Muscle layer of duodenum (tissue), 2 donors: ENCODE measurements at regions not wholly inside any gene's neighbourhood (a gene's known extent, or its start where the extent isn't known, plus 50 kb on each side); places are given as distances from the start of the nearest gene placed in this dataset.

ENCODE experiments used
- H3K27ac ChIP-seq: one replicate; pipeline ENCODE4 v1.7.0; 2013; ENCODE audit warnings: mild to moderate bottlenecking, low read length
- H3K27me3 ChIP-seq: one replicate; pipeline ENCODE4 v1.7.0; 2013; ENCODE audit warnings: low read depth, mild to moderate bottlenecking, control low read depth, low read length
- H3K36me3 ChIP-seq, 2 donors: one replicate each; pipeline ENCODE4 v1.7.0; 2013; ENCODE audit warnings: low read length in 2 of 2, control low read depth in 1 of 2, mild to moderate bottlenecking in 1 of 2; ENCODE audit not compliant: insufficient read depth in 2 of 2, control insufficient read depth in 1 of 2
- H3K4me1 ChIP-seq, 2 donors: one replicate each; pipeline ENCODE4 v1.7.0; 2013; ENCODE audit warnings: low read length in 2 of 2, mild to moderate bottlenecking in 2 of 2, control low read depth in 1 of 2, moderate library complexity in 1 of 2; ENCODE audit not compliant: insufficient read depth in 2 of 2, control insufficient read depth in 1 of 2
- H3K4me3 ChIP-seq, 2 donors: one replicate each; pipeline ENCODE4 v1.7.0; 2013; ENCODE audit warnings: low read length in 2 of 2, low read depth in 1 of 2, mild to moderate bottlenecking in 1 of 2
- H3K9me3 ChIP-seq, 2 donors: one replicate each; pipeline ENCODE4 v1.7.0; 2013; ENCODE audit warnings: low read length in 2 of 2, control low read depth in 1 of 2, mild to moderate bottlenecking in 1 of 2; ENCODE audit not compliant: control insufficient read depth in 1 of 2
- donor health status: healthy.

- no peak overlapping the region for H3K4me3 ChIP-seq
- H3K9me3 ChIP-seq: no peaks in the 10 kb centered on the region
- H3K27ac ChIP-seq: no peak overlapping the region
- H3K4me1 ChIP-seq: no peaks in the 10 kb centered on the region
- H3K27me3 ChIP-seq: no peaks in the 10 kb centered on the region
- no peaks in the 10 kb centered on the region for H3K36me3 ChIP-seq
Measured at GRCh38 chr5:126101901-126102300, 321.3 kb upstream of the GRAMD2B start.

GRCh38 chr5:126103050-126103449 is 320.2 kb upstream of the GRAMD2B start:
- Histone ChIP-seq H3K4me3 (no peak overlapping the region), H3K27me3 (no peaks in the 10 kb centered on the region), H3K36me3 (no peaks in the 10 kb centered on the region), H3K27ac (no peak overlapping the region), H3K9me3 (no peaks in the 10 kb centered on the region), H3K4me1 (no peaks in the 10 kb centered on the region)

GRCh38 chr5:126103868-126104267 is 319.3 kb upstream of the GRAMD2B start:
- no peak overlapping the region for H3K4me3 ChIP-seq
- H3K4me1 ChIP-seq: no peaks in the 10 kb centered on the region
- no peak overlapping the region for H3K27ac ChIP-seq

GRCh38 chr5:126104341-126104740 is 318.9 kb upstream of the GRAMD2B start:
- no peaks in the 10 kb centered on the region for H3K4me1 ChIP-seq
- H3K27ac ChIP-seq: no peak overlapping the region
- no peaks in the 10 kb centered on the region for H3K36me3 ChIP-seq
- H3K4me3 ChIP-seq: no peak overlapping the region
- H3K9me3 ChIP-seq: no peaks in the 10 kb centered on the region
- H3K27me3 ChIP-seq: no peaks in the 10 kb centered on the region

More at GRCh38 chr5:126103868-126104267, 319.3 kb upstream of the GRAMD2B start:
- Histone ChIP-seq H3K9me3 (no peaks in the 10 kb centered on the region), H3K27me3 (no peaks in the 10 kb centered on the region), H3K36me3 (no peaks in the 10 kb centered on the region)

GRCh38 chr5:126104951-126105350 is 318.3 kb upstream of the GRAMD2B start:
- H3K27ac ChIP-seq: no peak overlapping the region
- H3K27me3 ChIP-seq: no peaks in the 10 kb centered on the region
- no peaks in the 10 kb centered on the region for H3K4me1 ChIP-seq
- H3K4me3 ChIP-seq: no peak overlapping the region
- no peaks in the 10 kb centered on the region for H3K36me3 ChIP-seq
- no peaks in the 10 kb centered on the region for H3K9me3 ChIP-seq

GRCh38 chr5:126106029-126106428 is 317.2 kb upstream of the GRAMD2B start:
- H3K9me3 ChIP-seq: no peaks in the 10 kb centered on the region
- no peaks in the 10 kb centered on the region for H3K36me3 ChIP-seq
- no peak overlapping the region for H3K4me3 ChIP-seq
- no peak overlapping the region for H3K27ac ChIP-seq
- no peaks in the 10 kb centered on the region for H3K4me1 ChIP-seq
- H3K27me3 ChIP-seq: no peaks in the 10 kb centered on the region

- H3K27me3 ChIP-seq: no peaks in the 10 kb centered on the region
- no peaks in the 10 kb centered on the region for H3K4me1 ChIP-seq
- H3K4me3 ChIP-seq: no peak overlapping the region
- peaks cover 0 to 5% of the 10 kb centered on the region in 2 donors for H3K9me3 ChIP-seq
- no peaks in the 10 kb centered on the region for H3K36me3 ChIP-seq
- no peak overlapping the region for H3K27ac ChIP-seq
Measured at GRCh38 chr5:126107381-126107780, 315.8 kb upstream of the GRAMD2B start.

- H3K27ac ChIP-seq: no peak overlapping the region
- H3K36me3 ChIP-seq: no peaks in the 10 kb centered on the region
- no peaks in the 10 kb centered on the region for H3K4me1 ChIP-seq
- no peak overlapping the region for H3K4me3 ChIP-seq
- no peaks in the 10 kb centered on the region for H3K27me3 ChIP-seq
- peaks cover 0 to 8% of the 10 kb centered on the region in 2 donors for H3K9me3 ChIP-seq
Measured at GRCh38 chr5:126108470-126108869, 314.7 kb upstream of the GRAMD2B start.

- peaks cover 0 to 8% of the 10 kb centered on the region in 2 donors for H3K9me3 ChIP-seq
- H3K4me1 ChIP-seq: no peaks in the 10 kb centered on the region
- H3K27me3 ChIP-seq: no peaks in the 10 kb centered on the region
- H3K36me3 ChIP-seq: no peaks in the 10 kb centered on the region
- no peak overlapping the region for H3K27ac ChIP-seq
- no peak overlapping the region for H3K4me3 ChIP-seq
Measured at GRCh38 chr5:126115059-126115629, 308.1 kb upstream of the GRAMD2B start.

GRCh38 chr5:126117044-126117443 is 306.2 kb upstream of the GRAMD2B start:
- H3K27ac ChIP-seq: no peak overlapping the region
- H3K36me3 ChIP-seq: no peaks in the 10 kb centered on the region
- H3K9me3 ChIP-seq: peaks cover 0 to 6% of the 10 kb centered on the region in 2 donors
- H3K4me3 ChIP-seq: no peak overlapping the region
- no peaks in the 10 kb centered on the region for H3K4me1 ChIP-seq
- no peaks in the 10 kb centered on the region for H3K27me3 ChIP-seq

- H3K4me1 ChIP-seq: no peaks in the 10 kb centered on the region
- H3K36me3 ChIP-seq: no peaks in the 10 kb centered on the region
- H3K27ac ChIP-seq: no peak overlapping the region
- H3K27me3 ChIP-seq: no peaks in the 10 kb centered on the region
- H3K4me3 ChIP-seq: no peak overlapping the region
- no peaks in the 10 kb centered on the region for H3K9me3 ChIP-seq
Measured at GRCh38 chr5:126119887-126120442, 303.2 kb upstream of the GRAMD2B start.

- Histone ChIP-seq H3K4me1 (no peaks in the 10 kb centered on the region), H3K9me3 (no peaks in the 10 kb centered on the region), H3K27ac (no peak overlapping the region), H3K4me3 (no peak overlapping the region), H3K36me3 (no peaks in the 10 kb centered on the region), H3K27me3 (no peaks in the 10 kb centered on the region)
Measured at GRCh38 chr5:126120939-126121338, 302.3 kb upstream of the GRAMD2B start.
